Heart left ventricle (tissue), 13 donors: ENCODE measurements at regions not wholly inside any gene's neighbourhood (a gene's known extent, or its start where the extent isn't known, plus 50 kb on each side); places are given as distances from the start of the nearest gene placed in this dataset.

Source experiments
- POLR2A ChIP-seq, 2 donors: fragments of 450-650 bp; IDR thresholded peaks; one replicate each; pipeline ENCODE4 v1.6.1; 2017; ENCODE audit warnings: antibody characterized with exemption in 2 of 2, mild to moderate bottlenecking in 2 of 2, moderate library complexity in 2 of 2
- TF ChIP-seq, protein P1 (sequence below), 12 donors: fragments of 200-600 bp; sonication (generic) in 4 of 12; IDR thresholded peaks; one replicate each; pipeline versions ENCODE4 v1.5.0 to v1.8.0; 2018 to 2022; ENCODE audit warnings: antibody characterized with exemption in 12 of 12, mild to moderate bottlenecking in 5 of 12
- donor health status: ischemic (EF 13 %, LVEDD 7.1; RV severe dilation, severe dysfunction).
- donor health status: DM: no; HTN: yes; CAD: no.
- donor health status: DM: no; HTN: no; CAD: no.
- donor health status: ischemic (EF 25% LVEDD 6.9; RV normal size, moderate dysfunction).
- donor health status: ischemic (EF 25% LVEDD 5.7; RV mildly dilated, moderate dysfunction).
- donor health status: ischemic (EF 35%, LVEDD 5.7; RV mildly dilated, moderate dysfunction).
- donor health status: nonischemic (EF 11% LVEDD 7.7; RV severe dilation, severe dysfunction).
- donor health status: DM: yes; HTN: yes; CAD: no.
- donor health status: PGD.
- donor health status: ischemic (EF 29% LVEDD 5.4; RV normal size, mild dysfunction).
- donor health status: nonischemic (EF 23%, LVEDD 6.1; RV moderate dilation, normal function).

DNA sequence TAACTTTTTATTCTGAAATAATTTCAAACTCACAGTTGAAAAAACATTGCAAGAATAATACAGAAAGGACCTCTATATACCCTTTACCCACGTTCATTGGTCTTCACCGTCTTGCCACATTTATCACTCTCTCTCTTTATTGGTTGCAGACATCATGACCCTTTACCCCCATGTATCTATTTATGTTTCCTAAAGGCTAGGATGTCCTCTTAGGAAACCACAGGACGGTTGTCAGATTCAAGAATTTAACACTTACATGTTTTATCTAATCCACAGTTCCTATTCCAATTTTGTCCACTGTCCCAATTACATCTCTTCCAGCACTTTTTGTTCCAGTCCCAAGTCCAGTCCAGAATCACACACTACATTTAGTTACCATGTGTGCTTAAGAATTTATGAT, 67.6 kb upstream of the FGFR2 start:
- TF ChIP-seq POLR2A (IDR thresholded peaks at IDR 0.05): no peak
- TF ChIP-seq, protein P1, sequence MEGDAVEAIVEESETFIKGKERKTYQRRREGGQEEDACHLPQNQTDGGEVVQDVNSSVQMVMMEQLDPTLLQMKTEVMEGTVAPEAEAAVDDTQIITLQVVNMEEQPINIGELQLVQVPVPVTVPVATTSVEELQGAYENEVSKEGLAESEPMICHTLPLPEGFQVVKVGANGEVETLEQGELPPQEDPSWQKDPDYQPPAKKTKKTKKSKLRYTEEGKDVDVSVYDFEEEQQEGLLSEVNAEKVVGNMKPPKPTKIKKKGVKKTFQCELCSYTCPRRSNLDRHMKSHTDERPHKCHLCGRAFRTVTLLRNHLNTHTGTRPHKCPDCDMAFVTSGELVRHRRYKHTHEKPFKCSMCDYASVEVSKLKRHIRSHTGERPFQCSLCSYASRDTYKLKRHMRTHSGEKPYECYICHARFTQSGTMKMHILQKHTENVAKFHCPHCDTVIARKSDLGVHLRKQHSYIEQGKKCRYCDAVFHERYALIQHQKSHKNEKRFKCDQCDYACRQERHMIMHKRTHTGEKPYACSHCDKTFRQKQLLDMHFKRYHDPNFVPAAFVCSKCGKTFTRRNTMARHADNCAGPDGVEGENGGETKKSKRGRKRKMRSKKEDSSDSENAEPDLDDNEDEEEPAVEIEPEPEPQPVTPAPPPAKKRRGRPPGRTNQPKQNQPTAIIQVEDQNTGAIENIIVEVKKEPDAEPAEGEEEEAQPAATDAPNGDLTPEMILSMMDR (IDR thresholded peaks at IDR 0.05): no peak
